AG08396 (cell line): ENCODE measurements at regions not wholly inside any gene's neighbourhood (a gene's known extent, or its start where the extent isn't known, plus 50 kb on each side); places are given as distances from the start of the nearest gene placed in this dataset.

Source experiments
- DNase-seq: peaks from one replicate; pipeline ENCODE4 v3.0.0; 2012; ENCODE audit warnings: low spot score, mixed read lengths

DNA sequence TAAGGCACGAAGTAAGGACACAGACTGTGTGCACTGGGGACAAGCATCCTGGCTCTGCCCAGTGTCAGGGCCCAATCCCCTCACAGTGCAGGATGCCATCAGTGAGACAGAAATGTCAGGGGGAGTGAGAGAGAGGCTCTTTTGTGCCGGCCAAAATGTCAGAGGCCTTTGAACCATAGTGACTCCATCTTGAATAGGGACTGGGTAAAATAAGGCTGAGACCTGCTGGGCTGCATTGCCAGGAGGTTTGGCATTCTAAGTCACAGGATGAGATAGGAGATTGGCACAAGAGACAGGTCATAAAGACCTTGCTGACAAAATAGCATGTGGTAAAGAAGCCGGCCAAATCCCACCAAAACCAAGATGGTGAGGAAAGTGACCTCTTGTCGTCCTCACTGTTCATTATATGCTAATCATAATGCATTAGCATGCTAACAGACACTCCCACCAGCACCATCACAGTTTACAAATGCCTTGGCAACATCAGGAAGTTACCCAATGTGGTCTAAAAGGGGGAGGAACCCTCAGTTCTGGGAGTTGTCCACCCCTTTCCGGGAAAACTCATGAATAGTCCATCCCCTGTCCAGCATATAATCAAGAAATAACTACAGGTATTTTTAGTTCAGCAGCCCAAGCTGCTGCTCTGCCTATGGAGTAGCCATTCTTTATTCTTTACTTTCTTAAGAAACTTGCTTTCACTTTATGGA lies 337.4 kb downstream of the LPIN1 start:
- no peak for DNase-seq

GRCh38 chr2:12087175-12087574 lies 340.7 kb downstream of the LPIN1 start:
- DNase-seq: no peak

- DNase-seq: no peak
Measured at GRCh38 chr2:12087671-12088380, 341.4 kb downstream of the LPIN1 start.

DNA sequence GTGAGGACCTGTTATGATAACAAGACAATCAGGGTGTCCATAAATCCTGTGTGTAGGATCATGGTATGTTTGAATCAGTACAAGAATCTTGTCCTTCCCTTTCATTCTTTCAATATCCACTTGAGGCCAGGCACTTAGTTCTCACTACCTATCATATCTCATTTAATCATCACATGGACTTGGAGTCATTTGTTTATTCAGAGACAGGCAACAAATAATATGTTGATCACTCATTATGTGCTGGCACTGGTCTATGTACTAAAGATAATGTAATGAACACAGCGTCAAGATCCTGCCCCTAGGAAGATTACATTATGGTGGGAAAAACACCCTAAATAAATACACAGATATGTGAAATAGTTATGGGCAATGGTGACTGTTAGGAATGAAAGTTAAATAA lies 342.6 kb downstream of the LPIN1 start:
- no peak for DNase-seq

DNA sequence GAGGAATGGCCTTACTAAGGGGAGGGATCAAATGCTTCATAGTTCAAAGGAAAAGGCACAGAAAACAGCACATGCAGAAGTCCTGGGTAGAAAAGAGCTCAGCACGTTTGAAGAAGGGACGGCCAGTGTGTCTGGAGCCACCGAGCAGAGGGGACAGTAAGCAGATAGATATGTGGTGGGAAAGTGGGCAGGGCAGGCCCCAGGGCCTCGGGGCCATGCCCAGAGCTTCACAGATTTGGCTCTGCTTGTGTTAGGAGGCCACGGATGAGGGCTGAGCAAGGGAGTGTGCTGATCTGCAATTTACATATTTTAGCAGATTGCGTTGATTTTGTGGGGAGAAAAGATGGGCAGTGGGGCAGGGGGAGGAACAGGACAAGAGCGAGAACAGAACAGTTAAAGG lies 343.1 kb downstream of the LPIN1 start:
- DNase-seq: no peak

DNA sequence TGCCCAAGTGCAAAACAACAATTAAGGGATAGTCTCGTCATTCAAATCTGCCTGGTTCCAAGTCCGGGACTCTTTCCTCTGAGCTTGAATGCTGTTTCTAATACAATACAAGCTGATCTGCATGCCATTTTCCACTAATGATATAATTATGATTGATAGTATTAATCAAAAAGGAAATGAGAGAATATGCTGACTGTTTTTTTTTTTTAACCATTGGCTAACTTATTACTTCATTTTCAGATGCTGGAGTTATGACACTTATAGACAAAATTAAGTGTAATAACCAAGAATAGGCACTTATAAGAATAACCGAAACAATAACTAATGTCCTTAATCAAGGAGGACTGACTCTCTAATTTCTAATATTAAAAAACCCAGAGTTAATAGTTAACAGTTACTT lies 343.6 kb downstream of the LPIN1 start:
- DNase-seq: no peak

DNA sequence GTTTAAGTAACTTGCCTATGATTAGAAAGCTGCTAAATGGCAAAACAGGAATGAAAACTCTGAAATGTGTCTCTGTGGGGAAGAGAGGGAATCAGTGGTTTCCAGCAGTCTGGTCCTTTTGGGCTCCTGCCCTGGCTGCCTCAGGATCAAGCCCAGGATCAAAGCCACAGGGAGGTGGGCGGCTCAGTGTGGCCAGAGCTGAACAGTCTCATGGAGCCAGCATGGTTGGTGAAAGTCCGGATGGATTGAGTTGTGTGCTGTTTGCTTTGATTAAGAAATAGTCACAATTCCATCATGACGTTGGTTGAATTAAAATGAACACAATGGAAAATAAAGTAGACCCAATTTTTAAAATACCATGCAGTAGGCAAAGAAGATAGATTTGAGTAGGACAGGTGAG lies 344.2 kb downstream of the LPIN1 start:
- DNase-seq: no peak

GRCh38 chr2:12091201-12091806 lies 344.9 kb downstream of the LPIN1 start:
- DNase-seq: no peak

GRCh38 chr2:12094134-12094533 lies 347.7 kb downstream of the LPIN1 start:
- DNase-seq: no peak

- DNase-seq: no peak
Measured at GRCh38 chr2:12096051-12096787, 349.8 kb downstream of the LPIN1 start.

DNA sequence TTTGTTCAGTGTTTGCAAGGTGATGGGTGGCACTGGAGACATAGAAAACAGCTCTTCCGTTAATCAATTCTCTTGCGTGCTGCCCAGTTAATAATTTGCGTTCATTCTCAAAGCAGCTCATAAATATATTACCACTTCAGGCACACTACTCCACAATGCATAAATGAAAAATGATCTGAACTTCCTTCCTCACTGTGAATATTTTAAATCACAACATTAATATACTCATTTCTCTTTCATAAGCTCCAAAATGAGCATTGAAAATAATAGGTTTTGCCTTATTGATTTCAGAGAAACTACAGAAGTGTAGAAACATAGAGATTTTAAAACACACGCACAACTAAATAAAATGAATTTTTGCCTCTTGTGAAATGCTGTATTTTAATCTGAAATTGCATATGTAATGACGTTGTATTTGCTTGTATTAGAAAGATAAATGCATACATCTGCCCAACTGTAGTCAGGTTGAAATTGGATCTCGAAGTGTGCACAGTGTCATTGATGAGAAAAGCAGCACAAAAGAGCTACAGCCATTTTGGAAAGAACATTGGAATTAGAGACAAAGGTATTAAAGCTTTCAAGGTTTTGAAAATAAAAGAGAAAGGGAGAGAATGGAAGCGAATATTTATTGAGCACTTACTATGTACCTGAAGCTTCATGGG lies 350.5 kb downstream of the LPIN1 start:
- DNase-seq: no peak

DNA sequence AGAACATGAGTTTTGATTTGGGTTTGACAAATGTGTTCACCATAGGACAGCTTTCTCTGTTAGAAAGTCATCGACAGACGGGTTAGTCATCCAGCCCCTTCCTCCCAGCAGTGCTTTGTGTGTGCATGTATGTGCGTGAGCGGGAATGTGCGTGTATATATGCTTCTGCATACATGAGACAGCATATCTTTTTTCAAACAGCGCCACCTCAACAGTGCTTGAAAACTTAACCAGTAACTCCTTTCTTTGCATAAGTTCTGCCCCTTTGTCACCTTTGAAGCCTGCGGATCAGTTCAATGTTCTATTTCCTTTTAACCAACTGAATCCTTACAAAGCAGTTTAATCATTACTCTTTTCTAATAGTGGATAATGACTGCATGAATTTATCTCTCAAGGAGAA lies 351.4 kb downstream of the LPIN1 start:
- no peak for DNase-seq

DNA sequence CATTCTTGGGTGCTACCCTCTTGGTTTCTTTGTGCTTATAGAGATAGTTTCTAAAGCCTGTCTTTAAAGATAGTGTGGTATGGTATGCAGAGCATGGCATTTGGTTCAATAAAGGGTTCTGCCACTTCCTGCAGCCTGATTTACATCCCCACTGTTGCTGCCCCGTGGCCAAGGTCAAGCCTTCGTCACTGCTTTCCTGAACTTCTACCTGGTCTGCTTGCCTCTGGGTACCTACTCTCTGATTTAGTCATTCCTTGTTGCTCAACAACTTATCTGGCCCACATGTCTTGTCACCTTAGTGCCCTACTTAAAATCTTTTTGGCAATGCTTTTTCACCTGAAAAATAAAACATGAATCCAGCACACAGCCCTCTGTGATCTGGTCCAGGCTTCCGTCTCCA lies 352.9 kb downstream of the LPIN1 start:
- no peak for DNase-seq

- DNase-seq: no peak
Measured at GRCh38 chr2:12102679-12103078, 356.2 kb downstream of the LPIN1 start.

DNA sequence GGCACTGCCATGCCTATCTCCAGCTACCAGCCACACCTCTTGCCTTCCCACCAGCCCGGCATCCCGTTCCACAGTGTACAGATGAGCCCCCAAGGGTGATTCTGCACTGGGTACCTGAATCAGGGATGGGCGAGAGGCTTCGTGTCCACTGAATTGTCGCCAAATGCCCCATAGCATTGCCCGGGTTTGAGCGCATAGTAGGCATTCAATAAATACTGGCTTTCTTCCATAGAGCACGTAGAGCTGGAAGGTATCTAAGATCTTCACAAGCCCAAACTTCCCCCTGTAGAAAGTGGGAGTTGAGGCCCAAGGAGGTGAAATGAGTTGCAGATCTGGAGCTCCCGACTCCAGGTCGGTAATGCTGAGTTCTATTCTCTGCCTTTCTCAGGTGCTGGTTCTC lies 358.7 kb downstream of the LPIN1 start:
- no peak for DNase-seq

GRCh38 chr2:12106440-12107080 lies 360.1 kb downstream of the LPIN1 start:
- DNase-seq: peak; percentile 91

GRCh38 chr2:12107321-12107720 lies 360.9 kb downstream of the LPIN1 start:
- DNase-seq: no peak

- DNase-seq: no peak
Measured at GRCh38 chr2:12107939-12108338, 361.5 kb downstream of the LPIN1 start.

- DNase-seq: no peak
Measured at GRCh38 chr2:12109363-12110017, 363.1 kb downstream of the LPIN1 start.

DNA sequence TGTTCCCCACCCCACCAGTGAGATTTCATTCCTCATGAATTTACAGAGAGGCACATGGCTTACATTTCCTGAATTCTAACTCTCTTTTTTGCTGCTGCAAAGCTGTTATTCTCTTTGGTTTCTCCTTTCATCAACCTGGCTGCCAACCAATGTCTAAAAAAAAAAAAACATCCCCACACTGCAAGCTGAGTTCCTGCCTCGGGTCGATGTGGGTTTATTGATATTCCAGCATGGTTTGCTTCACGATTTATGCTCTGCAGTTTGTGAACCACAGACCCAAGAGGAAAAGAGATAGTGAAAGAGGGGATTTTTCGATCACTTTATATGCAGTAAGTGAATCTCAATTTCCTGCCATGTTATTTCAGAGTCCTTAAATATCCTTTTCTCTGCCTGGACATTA lies 363.6 kb downstream of the LPIN1 start:
- DNase-seq: no peak

DNA sequence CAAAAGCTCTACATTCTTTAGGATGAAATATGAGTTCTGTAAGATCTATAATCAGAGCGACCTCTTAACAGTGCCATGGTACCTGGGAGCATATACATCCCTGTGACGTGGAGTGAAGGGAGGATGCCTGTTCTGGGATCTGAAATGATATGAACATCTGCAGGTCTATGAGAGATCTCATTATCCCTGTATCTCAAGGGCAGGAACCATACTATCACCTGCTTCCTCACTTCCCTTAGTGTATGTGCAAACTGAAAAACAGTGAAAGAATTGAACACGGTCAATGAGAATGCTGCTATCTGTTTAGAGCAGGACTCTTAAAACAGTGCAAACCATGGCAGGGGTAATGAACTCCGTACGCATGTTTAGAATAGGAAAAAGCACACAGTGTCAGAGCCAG lies 364.0 kb downstream of the LPIN1 start:
- no peak for DNase-seq
